KBM-7 (cell line): ENCODE measurements at regions not wholly inside any gene's neighbourhood (a gene's known extent, or its start where the extent isn't known, plus 50 kb on each side); places are given as distances from the start of the nearest gene placed in this dataset.
"Not testable (repeated sequence)": the region's sequence is repeated elsewhere in the genome, so short reads cannot be mapped to it uniquely, and the experiment has no call there.

Experiments used
- DNase-seq: peaks from one replicate; pipeline ENCODE4 v3.0.0-alpha.2; 2015
- in situ Hi-C: fragments of 300-500 bp; cut with MboI; formaldehyde crosslinking; loops from 2 replicates; pipeline ENCODE4 v1.14.3; 2020; ENCODE audit warnings: low sequenced_read_pairs, low pct_unique_long_range_greater_than_20kb, mixed read lengths

DNA sequence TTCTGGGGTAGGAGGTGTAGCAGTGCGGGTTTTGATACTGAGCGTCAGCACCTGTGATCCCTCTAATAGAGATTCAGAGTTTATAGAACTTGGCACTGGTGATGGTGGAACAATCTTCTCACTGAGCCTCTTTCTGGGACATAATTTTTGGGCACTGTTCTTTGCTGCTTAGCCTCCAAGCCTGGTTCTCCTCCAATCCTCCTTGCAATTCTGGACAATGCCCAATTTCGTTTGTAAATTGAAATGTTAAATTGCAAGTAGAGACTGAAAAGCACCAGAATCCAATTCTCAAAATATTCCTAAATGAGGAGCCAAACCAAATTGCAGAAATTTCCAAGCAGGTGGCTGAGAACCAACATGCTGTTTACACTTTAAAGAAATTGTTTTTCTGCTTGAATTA lies 149.8 kb upstream of the ABI3BP start:
- no peak for DNase-seq
- in situ Hi-C loops, result no loop called here

DNA sequence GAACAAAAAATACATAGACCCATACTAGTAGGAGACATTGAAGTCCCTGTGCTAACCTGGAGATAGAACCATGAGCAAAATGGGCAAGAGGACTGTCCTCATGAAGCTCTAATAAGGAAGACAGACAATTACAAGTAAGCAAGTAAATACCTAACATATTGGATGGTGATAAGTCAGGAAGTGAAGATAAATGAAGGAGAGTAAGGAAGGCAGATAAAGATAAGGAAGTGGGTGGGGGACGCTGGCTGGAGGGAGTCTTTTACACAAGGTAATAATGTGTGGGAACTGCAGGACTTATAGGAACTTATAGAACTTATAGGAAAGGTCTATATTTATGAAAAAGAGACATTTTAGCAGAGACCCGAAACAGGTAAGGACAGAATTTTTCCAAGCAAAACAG lies 148.9 kb upstream of the ABI3BP start:
- no peak for DNase-seq
- in situ Hi-C loops, result no loop called here

DNA sequence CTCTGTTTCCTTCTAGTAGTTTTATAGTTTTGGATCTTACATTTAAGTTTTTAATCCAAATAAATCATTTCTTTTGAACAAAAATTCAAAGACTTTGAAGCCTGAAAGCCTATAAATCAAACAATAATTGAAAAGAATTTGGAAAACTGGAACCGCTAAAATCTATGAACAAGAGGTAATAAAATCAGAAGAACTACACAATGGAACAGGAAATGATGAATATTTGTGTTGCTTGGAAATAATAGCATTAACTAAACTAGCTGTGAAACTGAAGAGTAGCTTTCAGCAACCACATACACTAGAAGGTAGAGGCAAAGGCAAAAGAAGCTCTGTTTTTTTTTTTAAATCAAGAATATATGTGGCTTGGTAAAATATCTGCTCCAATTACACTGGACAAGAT lies 147.9 kb upstream of the ABI3BP start:
- in situ Hi-C loops, result no loop called here
- DNase-seq, result no peak

DNA sequence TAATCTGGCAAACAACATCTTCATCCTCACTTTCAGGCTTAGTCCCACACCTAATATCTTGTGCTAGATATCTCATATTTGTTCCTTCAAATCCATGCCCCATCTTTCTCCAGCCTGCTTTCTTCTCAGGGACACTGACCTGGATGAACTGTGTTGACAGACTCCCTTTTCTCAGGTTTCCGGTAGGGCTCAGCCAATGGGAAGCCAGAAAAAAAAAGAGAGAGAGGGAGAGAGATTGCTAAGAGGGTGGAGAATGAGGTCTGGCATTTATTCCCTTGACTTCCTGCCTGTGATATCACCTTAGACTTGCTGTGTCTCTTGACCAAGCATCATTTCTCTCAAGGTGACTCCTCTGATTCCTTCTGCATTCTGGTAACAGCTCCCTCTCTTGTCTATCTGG lies 145.6 kb upstream of the ABI3BP start:
- in situ Hi-C loops, result no loop called here
- DNase-seq, result no peak

DNA sequence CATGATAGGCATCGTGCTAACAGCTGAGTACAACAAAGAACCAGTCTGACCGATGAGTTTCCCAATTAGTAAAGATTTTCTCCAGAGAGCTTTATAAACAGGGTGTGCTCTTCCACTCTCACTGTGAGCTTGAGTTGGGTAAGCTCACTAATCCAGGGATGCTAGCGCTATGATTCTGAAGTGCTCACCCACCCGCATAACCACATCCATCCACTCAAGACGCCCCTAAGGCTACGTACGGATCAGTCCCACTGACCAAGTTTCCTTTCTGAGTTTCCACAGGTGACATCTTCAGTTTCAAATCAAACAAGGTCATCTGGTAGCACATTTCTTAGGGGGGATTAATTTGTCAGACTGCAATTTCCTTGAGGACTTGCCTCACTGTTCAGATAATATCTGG lies 141.1 kb upstream of the ABI3BP start:
- in situ Hi-C loops, result no loop called here

DNA sequence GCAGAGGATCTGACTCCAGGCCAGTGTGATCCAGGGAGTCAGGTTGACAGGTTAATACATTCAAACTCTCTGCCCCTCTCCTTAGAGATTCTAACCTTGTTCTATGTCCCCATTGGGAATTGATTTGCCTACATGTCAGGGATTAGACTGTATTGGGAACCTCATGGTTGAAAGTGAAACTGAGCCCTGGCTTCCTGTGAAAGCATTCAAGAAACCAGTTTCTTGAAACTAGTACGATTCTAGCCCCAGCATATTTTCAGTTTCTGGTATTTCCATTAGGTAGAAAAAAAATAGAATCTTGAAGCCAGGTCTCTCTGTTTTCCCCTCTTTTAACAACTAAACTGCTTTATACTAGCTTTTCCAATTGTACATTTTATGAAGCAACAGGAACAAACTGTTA lies 140.4 kb upstream of the ABI3BP start:
- DNase-seq, result no peak
- in situ Hi-C loops, result no loop called here

More for the DNA sequence above, 141.1 kb upstream of the ABI3BP start:
- DNase-seq, result no peak

DNA sequence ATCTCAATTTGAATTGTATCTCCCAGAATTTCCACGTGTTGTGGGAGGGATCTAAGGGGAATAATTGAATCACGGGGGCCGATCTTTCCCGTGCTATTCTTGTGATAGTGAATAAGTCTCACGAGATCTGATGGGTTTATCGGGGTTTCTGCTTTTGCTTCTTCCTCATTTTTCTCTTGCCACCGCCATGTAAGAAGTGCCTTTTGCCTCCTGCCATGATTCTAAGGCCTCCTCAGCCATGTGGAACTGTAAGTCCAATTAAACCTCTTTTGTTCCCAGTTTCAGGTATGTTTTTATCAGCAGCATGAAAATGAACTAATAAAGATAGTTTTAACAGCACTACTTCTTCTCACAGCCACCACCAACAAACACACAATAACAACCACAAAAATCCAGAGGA lies 140.0 kb upstream of the ABI3BP start:
- in situ Hi-C loops, result not testable (repeated sequence)

DNA sequence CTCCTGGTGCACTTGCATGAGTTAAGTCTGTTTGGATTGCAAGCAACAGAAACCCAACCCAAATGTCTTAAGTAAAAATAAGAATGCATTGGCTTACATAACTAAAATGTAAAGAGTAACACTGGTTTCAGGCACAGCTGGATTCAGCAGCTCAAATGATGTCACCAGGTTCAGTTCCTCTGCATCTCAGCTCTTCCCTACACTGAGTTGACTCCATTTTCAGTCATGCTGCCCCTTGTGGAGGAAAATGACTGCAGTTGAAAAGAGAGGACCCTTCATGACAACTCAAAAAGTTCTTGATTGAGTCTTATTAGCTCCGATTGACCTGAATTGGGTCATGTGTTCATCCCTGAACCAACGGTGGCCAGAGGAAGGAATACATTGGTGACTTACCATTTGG lies 138.5 kb upstream of the ABI3BP start:
- no peak for DNase-seq

More for the DNA sequence above, 140.0 kb upstream of the ABI3BP start:
- DNase-seq, result not testable (repeated sequence)

DNA sequence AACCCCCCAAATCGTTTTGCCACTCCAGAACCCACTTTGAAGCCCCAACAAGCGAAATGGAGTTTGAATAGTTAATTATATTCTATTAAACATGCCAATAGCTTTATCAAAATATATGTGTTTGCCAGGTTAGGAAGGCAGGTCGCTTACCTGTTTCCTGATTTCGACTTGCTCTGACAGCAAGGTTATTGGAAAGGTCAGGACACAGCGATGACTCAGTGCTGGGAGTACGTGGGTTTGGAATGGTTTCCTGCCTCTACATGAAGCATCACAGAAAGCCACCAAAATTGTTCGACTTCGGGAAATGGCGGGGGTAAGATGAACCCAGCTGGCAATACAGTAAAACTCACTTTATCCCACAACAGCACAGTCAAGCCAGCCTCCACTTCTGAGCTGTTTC lies 135.6 kb upstream of the ABI3BP start:
- no peak for DNase-seq
- in situ Hi-C loops, result no loop called here

More for the DNA sequence above, 138.5 kb upstream of the ABI3BP start:
- in situ Hi-C loops, result no loop called here

DNA sequence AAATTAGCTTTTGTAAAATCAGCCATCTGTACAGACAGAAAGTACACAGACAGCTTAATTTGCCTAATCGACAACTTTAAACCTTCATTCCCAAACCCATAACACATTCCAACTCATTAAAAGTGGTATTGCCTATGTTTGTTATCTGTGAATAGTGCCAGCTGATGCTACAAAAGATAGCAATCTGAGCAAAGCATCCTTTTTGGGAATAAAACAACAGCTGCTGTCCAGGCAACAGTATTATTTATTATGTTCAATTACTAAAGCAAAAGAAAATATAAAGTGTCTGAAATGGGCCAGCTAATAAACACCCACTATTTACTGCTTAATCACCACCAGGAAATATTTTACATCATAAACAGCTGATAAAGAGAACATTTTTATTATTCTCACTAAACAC lies 134.8 kb upstream of the ABI3BP start:
- in situ Hi-C loops, result no loop called here
- no peak for DNase-seq

DNA sequence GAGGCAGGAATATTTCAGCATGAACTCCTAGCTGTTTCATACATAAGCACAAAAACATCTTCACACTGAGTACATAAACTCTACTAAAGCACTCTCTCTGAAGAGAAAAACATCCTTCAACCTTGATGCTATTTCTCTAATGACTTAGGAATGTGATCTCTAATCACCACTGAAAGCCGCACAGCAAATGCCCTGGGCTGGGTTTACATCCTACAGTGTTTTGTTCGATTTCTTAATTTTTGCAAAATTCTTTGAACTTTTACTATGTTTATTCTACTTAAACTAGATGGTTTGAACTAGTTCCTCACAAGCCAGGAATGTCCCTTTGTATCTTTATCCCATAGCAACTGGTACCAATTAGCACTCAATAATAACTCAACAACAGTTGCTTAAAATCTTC lies 130.9 kb upstream of the ABI3BP start:
- no peak for DNase-seq
- in situ Hi-C loops, result no loop called here

DNA sequence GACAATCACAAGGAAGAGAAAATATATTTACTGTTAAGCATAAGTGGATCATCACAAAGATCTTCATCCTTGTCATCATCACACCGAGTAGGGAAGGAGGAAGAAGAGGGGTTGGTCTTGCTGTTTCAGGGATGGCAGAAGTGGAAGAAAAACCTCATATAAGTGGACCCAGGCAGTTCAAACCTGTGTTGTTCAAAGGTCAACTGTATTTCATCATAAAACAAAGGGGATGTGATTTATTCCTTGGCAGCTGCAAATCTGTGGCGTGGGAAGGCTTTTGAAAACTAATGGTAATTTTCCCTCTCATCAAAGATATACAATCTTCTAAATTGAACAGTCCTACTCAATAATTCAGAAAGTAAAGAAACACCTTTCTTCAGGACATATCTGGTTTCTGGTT lies 129.9 kb upstream of the ABI3BP start:
- in situ Hi-C loops, result no loop called here
- DNase-seq, result no peak

DNA sequence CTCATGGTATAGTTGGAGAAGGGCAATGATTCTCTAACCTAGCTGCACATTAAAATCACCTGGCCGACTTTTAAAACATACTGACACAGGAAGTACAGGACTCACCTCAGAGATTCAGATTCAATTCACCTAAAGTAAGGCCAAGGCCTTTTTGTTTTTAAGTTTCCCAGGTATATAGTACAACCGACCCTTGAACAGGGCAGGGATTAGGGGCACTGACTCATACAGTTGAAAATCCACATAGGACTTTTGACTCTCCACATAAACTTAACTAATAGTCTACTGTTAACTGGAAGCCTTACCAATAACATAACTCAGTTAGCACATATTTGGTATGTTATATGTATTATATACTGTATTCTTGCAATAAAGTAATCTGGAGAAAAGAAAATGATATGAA lies 129.5 kb upstream of the ABI3BP start:
- in situ Hi-C loops, result no loop called here
- no peak for DNase-seq

DNA sequence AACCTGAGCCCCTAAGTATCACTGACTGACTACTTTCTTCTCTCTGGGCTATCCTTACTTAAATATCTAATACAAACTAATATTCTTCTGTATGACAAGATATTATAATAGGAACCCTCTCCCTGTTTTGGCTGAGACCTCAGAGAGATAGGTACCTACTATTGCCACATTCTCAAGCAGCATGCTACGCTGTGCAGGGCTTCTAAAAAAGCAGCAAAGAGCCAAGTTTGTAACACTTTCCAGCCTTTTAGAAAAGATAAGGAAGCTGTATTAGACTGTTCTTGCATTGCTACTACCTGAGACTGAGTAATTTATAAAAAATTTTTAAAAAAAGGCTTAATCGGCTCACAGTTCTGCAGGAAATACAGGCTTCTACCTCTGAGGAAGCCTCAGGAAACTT lies 126.8 kb upstream of the ABI3BP start:
- in situ Hi-C loops, result no loop called here

DNA sequence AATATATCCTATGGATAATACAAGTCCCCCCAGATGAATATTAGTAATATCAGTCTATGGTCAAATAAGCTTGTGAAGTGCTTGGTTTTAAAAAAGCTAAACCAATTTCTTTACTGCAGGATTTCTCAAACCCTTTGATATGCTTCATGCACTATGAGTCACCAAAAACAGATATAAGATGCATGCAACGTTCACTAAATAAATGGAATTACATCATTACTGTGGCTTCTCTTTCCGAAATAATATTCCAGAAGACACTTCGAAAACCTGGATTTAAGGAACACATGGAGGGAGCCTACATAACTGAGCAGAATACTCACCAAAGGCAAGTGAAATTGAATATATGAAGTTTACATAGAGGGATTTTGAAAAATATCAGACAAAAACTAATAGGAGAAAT lies 126.3 kb upstream of the ABI3BP start:
- in situ Hi-C loops, result no loop called here
- no peak for DNase-seq

More for the DNA sequence above, 126.8 kb upstream of the ABI3BP start:
- no peak for DNase-seq

DNA sequence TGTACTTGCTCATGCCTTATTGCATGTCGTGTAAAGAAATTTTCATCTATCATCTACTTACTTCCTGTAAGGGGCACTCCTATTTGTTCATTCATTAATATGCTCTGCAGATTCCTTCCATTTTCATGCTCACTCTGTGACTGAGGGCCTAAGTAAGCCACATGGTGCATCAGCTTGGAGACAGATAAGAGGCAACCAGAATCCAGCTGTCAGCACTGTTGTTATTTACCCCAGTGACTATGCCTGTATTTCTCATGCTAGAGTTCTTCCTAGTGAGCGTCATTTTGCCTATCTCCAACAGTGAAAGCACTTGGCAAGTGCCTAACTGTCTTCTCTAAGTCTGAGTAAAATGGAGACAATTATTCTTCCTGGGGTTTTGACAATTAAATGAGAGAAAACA lies 124.8 kb upstream of the ABI3BP start:
- DNase-seq, result no peak
- in situ Hi-C loops, result no loop called here

DNA sequence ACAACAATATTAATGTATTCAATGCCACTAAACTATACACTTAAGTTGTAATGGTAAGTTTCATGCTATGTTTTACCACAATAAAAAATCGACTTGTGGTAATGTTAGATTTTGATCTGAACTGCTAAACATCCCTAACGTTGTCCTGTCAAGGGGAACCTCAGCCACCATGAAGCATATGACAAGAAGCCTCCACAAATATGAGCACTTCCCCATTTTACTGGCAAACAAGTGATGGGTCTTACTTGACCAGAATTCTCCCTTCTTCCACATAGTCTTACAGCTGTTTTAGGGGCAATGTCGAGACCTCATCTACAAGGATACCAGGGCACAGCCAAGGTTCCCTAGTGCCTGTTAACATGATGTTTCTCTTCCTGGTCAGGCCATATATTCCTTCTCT lies 124.2 kb upstream of the ABI3BP start:
- peak; percentile 4 for DNase-seq
- in situ Hi-C loops, result no loop called here

DNA sequence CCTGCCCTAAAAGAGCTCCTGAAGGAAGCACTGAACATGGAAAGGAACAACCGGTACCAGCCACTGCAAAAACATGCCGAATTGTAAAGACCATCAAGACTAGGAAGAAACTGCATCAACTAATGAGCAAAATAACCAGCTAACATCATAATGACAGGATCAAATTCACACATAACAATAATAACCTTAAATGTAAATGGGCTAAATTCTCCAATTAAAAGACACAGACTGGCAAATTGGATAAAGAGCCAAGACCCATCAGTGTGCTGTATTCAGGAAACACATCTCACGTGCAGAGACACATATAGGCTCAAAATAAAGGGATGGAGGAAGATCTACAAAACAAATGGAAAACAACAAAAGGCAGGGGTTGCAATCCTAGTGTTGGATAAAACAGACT lies 117.1 kb upstream of the ABI3BP start:
- DNase-seq, in situ Hi-C loops: not testable (repeated sequence)

DNA sequence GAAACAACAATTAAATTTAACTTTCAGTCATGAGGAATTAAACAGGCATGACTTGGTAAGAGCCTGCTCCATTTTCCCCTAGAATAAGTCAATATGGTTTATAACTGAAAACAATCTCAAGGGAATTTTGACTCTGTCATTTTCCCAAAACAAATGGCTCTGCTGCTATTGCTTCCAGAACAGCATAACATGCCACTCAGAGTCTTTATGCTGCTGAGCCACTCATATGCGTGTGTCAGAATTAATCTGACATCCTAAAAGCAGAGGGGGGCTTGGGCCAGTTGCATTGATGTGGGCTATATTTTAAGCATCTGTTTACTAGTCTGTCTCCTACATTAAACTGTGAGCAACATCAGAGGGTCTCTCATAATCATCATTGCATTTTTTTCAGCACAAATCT lies 111.1 kb upstream of the ABI3BP start:
- no peak for DNase-seq

DNA sequence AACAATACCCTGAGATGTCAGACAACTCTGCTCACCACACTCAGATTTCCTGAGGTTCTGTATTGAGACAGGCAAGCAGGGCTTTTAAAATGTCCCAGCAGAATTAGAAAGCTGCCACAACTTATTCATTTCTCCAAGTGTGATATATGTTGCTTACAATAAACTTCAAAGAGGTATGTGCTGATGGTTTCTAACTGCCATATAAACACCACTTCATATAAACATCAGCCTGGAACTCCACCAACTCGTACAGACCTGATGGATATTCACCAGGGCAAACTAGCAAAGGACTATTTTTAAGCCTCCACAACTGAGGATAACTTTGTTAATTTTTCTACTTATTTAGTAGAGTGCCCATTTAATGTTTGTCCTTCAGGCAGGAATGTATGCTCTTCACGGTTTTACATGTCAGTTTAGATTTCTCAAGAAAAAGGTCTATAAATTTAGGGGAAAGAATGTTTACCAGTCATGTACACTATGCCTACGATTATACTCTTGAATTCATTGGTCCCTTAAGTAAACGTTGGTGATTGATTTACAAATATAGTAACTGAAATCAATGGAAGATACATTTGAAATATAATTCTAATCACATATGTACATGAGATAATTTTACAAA lies 109.6 kb upstream of the ABI3BP start:
- in situ Hi-C loops, result no loop called here

More for the DNA sequence above, 111.1 kb upstream of the ABI3BP start:
- in situ Hi-C loops, result no loop called here

DNA sequence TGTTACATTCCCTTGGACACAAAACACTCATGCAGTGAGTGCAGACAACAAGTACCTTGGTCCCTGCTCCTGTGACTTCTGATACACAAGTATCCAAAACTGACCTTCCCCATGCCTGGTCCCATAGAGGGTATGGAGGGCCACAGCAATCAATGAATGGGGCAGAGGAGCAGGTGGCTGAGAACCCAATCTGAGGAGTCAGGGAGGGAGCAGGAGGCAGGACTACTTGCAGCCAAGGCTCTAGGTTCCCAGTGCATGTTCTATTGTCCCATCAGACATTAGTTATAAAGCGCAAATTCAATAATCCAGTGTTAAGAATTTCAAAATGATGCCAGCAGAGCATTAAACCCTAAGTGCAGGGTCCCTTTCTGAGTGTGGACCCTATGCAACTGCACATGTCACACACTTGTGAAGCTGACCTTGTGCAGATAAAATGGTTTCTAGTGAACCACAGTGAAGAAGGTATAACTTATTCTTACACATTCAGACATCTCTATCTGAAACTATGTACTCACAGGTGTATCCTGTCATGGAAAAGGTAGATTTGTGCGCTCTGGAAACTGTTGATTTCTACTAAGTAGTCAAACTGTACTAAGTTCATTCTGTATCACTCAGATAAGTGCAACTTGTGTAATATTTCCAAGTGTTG lies 107.3 kb upstream of the ABI3BP start:
- in situ Hi-C loops, result no loop called here
- DNase-seq, result no peak

More for the DNA sequence above, 109.6 kb upstream of the ABI3BP start:
- no peak for DNase-seq
